Type B pancreatic cell (in vitro differentiated cells): ENCODE measurements at regions not wholly inside any gene's neighbourhood (a gene's known extent, or its start where the extent isn't known, plus 50 kb on each side); places are given as distances from the start of the nearest gene placed in this dataset.

Experiments used
- DNase-seq: peaks from one replicate; pipeline ENCODE4 v3.0.0; 2021; ENCODE audit warnings: mixed read lengths; ENCODE audit not compliant: unreplicated experiment; ENCODE audit errors: extremely low spot score
- H3K27ac Mint-ChIP-seq: 2 replicates; pipeline ENCODE4 v1.8.0; 2021; ENCODE audit warnings: mild to moderate bottlenecking, mixed read lengths
- H3K27me3 Mint-ChIP-seq: 2 replicates; pipeline ENCODE4 v1.8.0; 2021; ENCODE audit warnings: mixed read lengths
- H3K36me3 Mint-ChIP-seq: 2 replicates; pipeline ENCODE4 v1.8.0; 2021; ENCODE audit warnings: mixed read lengths
- H3K4me1 Mint-ChIP-seq: one replicate; pipeline ENCODE4 v1.8.0; 2021; ENCODE audit warnings: mixed read lengths; ENCODE audit not compliant: unreplicated experiment
- H3K4me3 Mint-ChIP-seq: 2 replicates; pipeline ENCODE4 v1.8.0; 2021; ENCODE audit warnings: mild to moderate bottlenecking, mixed read lengths
- H3K9me3 Mint-ChIP-seq: 2 replicates; pipeline ENCODE4 v1.8.0; 2021; ENCODE audit warnings: mixed read lengths
- CTCF ChIP-seq: fragments of 200-600 bp; sonication (generic); conservative IDR thresholded peaks from 2 replicates; pipeline ENCODE4 v1.5.0; 2021; ENCODE audit warnings: antibody characterized with exemption, mild to moderate bottlenecking

- no peak for TF ChIP-seq CTCF
- H3K9me3 Mint-ChIP-seq = no peaks in the 10 kb centered on the region
- no peak overlapping the region for H3K27ac Mint-ChIP-seq
- H3K27me3 Mint-ChIP-seq = peaks cover 8% of the 10 kb centered on the region
- H3K36me3 Mint-ChIP-seq = no peaks in the 10 kb centered on the region
- no peak for DNase-seq
- H3K4me1 Mint-ChIP-seq = no peaks in the 10 kb centered on the region
- H3K4me3 Mint-ChIP-seq = no peak overlapping the region
Observed at GRCh38 chr2:239735829-239736357, 289.2 kb downstream of the NDUFA10 start.

GRCh38 chr2:239735131-239735828 lies 289.9 kb downstream of the NDUFA10 start:
- Mint-ChIP-seq H3K27ac (no peak overlapping the region), H3K36me3 (no peaks in the 10 kb centered on the region), H3K27me3 (peaks cover 12% of the 10 kb centered on the region), H3K4me1 (no peaks in the 10 kb centered on the region), H3K9me3 (no peaks in the 10 kb centered on the region), H3K4me3 (no peak overlapping the region)
- TF ChIP-seq CTCF = peak; percentile 53
- no peak for DNase-seq

- peaks cover 12% of the 10 kb centered on the region for H3K27me3 Mint-ChIP-seq
- H3K27ac Mint-ChIP-seq = no peak overlapping the region
- TF ChIP-seq CTCF = no peak
- no peaks in the 10 kb centered on the region for H3K4me1 Mint-ChIP-seq
- no peak overlapping the region for H3K4me3 Mint-ChIP-seq
- no peak for DNase-seq
- no peaks in the 10 kb centered on the region for H3K9me3 Mint-ChIP-seq
- no peaks in the 10 kb centered on the region for H3K36me3 Mint-ChIP-seq
Observed at GRCh38 chr2:239734436-239735005, 290.6 kb downstream of the NDUFA10 start.

- Mint-ChIP-seq H3K27ac (no peak overlapping the region), H3K27me3 (peaks cover 12% of the 10 kb centered on the region), H3K4me3 (no peak overlapping the region), H3K9me3 (no peaks in the 10 kb centered on the region), H3K4me1 (no peaks in the 10 kb centered on the region), H3K36me3 (no peaks in the 10 kb centered on the region)
- no peak for TF ChIP-seq CTCF
- no peak for DNase-seq
Observed at GRCh38 chr2:239732666-239733010, 292.5 kb downstream of the NDUFA10 start.

- no peaks in the 10 kb centered on the region for H3K4me1 Mint-ChIP-seq
- no peak overlapping the region for H3K4me3 Mint-ChIP-seq
- no peaks in the 10 kb centered on the region for H3K9me3 Mint-ChIP-seq
- no peak for DNase-seq
- no peak overlapping the region for H3K27ac Mint-ChIP-seq
- peaks cover 12% of the 10 kb centered on the region for H3K27me3 Mint-ChIP-seq
- TF ChIP-seq CTCF = no peak
- H3K36me3 Mint-ChIP-seq = no peaks in the 10 kb centered on the region
Observed at GRCh38 chr2:239731998-239732665, 293.0 kb downstream of the NDUFA10 start.
